Gastrocnemius medialis (tissue), 4 donors: ENCODE measurements at regions not wholly inside any gene's neighbourhood (a gene's known extent, or its start where the extent isn't known, plus 50 kb on each side); places are given as distances from the start of the nearest gene placed in this dataset.

Source experiments
- ATAC-seq, 2 donors: fragments of 150-250 bp; one replicate each; pipeline ENCODE4 v1.9.1; 2016
- DNase-seq, 2 donors: peaks; one replicate each; pipeline ENCODE4 v3.0.0-alpha.2; 2019
- H3K27ac ChIP-seq, 4 donors: fragments of 200-600 bp; sonication (generic); 1 replicate in 1 of 4; 2 replicates in 3 of 4; pipeline ENCODE4 v1.5.1; 2016 to 2018; ENCODE audit warnings: mild to moderate bottlenecking in 2 of 4, moderate library complexity in 1 of 4
- H3K27me3 ChIP-seq, 3 donors: fragments of 200-600 bp; sonication (generic) in 2 of 3; 1 replicate in 1 of 3; 2 replicates in 2 of 3; pipeline versions ENCODE4 v1.5.1 to v1.6.0; 2016 to 2019; ENCODE audit warnings: mild to moderate bottlenecking in 1 of 3, moderate library complexity in 1 of 3
- H3K36me3 ChIP-seq, 2 donors: fragments of 200-600 bp; sonication (generic) in 1 of 2; one replicate each; pipeline ENCODE4 v1.5.1; 2017 to 2018
- H3K4me1 ChIP-seq, 2 donors: fragments of 200-600 bp; sonication (generic) in 1 of 2; one replicate each; pipeline ENCODE4 v1.5.1; 2016 to 2017; ENCODE audit warnings: mild to moderate bottlenecking in 2 of 2
- H3K4me3 ChIP-seq, 4 donors: fragments of 200-600 bp; sonication (generic) in 3 of 4; 1 replicate in 1 of 4; 2 replicates in 3 of 4; pipeline ENCODE4 v1.5.1; 2016 to 2019; ENCODE audit warnings: mild to moderate bottlenecking in 2 of 4
- H3K9me3 ChIP-seq, 3 donors: fragments of 200-600 bp; sonication (generic) in 2 of 3; 1 replicate in 1 of 3; 2 replicates in 2 of 3; pipeline ENCODE4 v1.5.1; 2016 to 2019
- POLR2A ChIP-seq, 2 donors: fragments of 450-650 bp; IDR thresholded peaks; one replicate each; pipeline ENCODE4 v1.6.1; 2017; ENCODE audit warnings: antibody characterized with exemption in 2 of 2, mild to moderate bottlenecking in 2 of 2, moderate library complexity in 2 of 2
- in situ Hi-C, 4 donors: fragments of 200-750 bp; cut with MboI; loops; one replicate each; pipeline versions ENCODE4 v1.15.0 to v1.8.0; 2017; ENCODE audit warnings: low sequenced_read_pairs in 4 of 4
- intact Hi-C: fragments of 100-400 bp; cut with DNase I; formaldehyde crosslinking; loops from one replicate; pipeline ENCODE4 v1.15.1; 2023; ENCODE audit warnings: low total_unique reads
- TF ChIP-seq, protein P1 (sequence below), 5 experiments: fragments of 450-650 bp in 3 of 5; fragments of 200-600 bp in 2 of 5; sonication (generic) in 2 of 5; IDR thresholded peaks in 4 of 5; conservative IDR thresholded peaks in 1 of 5; 1 replicate in 4 of 5; 2 replicates in 1 of 5; pipeline ENCODE4 v1.5.1; 2016 to 2019; ENCODE audit warnings: antibody characterized with exemption in 5 of 5, mild to moderate bottlenecking in 3 of 5, moderate library complexity in 3 of 5

DNA sequence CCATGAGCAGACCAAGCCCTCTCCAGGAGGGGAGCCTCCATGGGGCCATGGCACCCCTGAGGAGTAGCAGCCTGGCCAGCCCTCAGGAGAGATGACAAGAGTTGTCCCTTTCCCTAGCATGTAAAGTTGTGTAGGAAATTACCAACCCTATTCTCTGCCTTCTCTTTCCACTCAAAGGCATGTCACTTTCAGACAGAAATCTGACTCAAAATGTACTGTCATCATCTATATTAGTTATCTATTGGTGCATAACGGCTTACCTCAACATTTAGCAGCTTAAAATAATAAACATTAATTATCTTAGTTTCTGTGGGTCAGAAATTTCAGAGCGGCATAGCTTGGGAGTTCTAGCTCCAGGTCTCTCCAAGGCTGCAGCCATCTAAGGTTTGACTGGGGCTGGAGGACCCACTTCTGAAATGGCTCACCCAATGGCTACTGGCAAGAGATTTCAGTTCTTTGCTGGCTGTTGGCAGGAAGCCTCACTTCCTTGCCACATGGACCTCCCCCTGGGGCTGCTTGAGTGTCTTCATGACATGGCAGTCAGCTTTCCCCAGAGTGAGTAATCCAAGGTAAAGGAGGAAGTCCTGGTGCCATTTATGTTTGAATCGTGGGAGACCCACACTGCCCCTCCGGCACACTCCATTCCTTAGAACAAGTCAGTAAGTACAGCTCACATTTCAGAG is 632.3 kb downstream of the CCDC171 start:
- no peak for ATAC-seq
- no peaks in the 10 kb centered on the region for H3K27me3 ChIP-seq
- no peak for DNase-seq
- TF ChIP-seq, protein P1, sequence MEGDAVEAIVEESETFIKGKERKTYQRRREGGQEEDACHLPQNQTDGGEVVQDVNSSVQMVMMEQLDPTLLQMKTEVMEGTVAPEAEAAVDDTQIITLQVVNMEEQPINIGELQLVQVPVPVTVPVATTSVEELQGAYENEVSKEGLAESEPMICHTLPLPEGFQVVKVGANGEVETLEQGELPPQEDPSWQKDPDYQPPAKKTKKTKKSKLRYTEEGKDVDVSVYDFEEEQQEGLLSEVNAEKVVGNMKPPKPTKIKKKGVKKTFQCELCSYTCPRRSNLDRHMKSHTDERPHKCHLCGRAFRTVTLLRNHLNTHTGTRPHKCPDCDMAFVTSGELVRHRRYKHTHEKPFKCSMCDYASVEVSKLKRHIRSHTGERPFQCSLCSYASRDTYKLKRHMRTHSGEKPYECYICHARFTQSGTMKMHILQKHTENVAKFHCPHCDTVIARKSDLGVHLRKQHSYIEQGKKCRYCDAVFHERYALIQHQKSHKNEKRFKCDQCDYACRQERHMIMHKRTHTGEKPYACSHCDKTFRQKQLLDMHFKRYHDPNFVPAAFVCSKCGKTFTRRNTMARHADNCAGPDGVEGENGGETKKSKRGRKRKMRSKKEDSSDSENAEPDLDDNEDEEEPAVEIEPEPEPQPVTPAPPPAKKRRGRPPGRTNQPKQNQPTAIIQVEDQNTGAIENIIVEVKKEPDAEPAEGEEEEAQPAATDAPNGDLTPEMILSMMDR (IDR thresholded peaks at IDR 0.05 in 4 of 5, conservative IDR thresholded peaks at IDR 0.05 in 1 of 5): no peak
- no peak for TF ChIP-seq POLR2A (IDR thresholded peaks at IDR 0.05)
- no peaks in the 10 kb centered on the region for H3K36me3 ChIP-seq
- no peaks in the 10 kb centered on the region for H3K4me1 ChIP-seq
- H3K27ac ChIP-seq: no peak overlapping the region
- H3K9me3 ChIP-seq: no peaks in the 10 kb centered on the region
- in situ Hi-C loops (loop anchor here in 1 of 4 donors (25.0 kb wide), 1 partner anchor 352 kb away; no protein-coding TSS in a partner anchor), intact Hi-C loops (no loop called here)
- H3K4me3 ChIP-seq: no peak overlapping the region

DNA sequence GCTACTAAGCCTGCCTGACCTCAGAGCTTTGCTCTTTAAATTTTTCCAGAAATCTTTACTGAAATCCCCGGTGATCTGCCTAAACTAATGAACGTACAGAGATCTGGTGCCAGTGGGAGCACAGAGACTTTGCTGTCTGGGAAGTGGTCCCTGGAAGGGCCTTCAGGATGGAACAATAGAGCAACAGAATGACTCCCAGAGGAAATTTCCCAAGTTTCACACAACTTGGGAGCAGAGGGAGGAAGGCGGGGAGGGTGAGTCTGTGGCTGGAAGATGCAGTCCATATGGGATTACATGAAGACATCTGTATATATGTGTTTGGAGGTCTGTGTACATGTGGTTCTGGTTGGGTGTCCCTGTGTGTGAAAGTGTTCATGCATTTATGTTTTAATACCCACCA is 638.3 kb downstream of the CCDC171 start:
- DNase-seq: no peak
- no peaks in the 10 kb centered on the region for H3K9me3 ChIP-seq
- H3K4me3 ChIP-seq: no peak overlapping the region
- H3K36me3 ChIP-seq: no peaks in the 10 kb centered on the region
- H3K4me1 ChIP-seq: peaks cover 3% of the 10 kb centered on the region in 2 donors
- TF ChIP-seq POLR2A (IDR thresholded peaks at IDR 0.05): no peak
- TF ChIP-seq, protein P1 (IDR thresholded peaks at IDR 0.05 in 4 of 5, conservative IDR thresholded peaks at IDR 0.05 in 1 of 5): no peak
- intact Hi-C loops (loop anchor here (10.0 kb wide), 4 partner anchors 534 to 1274 kb away; no protein-coding TSS in a partner anchor), in situ Hi-C loops (loop anchor here in 1 of 4 donors (25.0 kb wide), 1 partner anchor 346 kb away; no protein-coding TSS in a partner anchor)
- no peak for ATAC-seq
- H3K27me3 ChIP-seq: no peaks in the 10 kb centered on the region
- H3K27ac ChIP-seq: no peak overlapping the region

DNA sequence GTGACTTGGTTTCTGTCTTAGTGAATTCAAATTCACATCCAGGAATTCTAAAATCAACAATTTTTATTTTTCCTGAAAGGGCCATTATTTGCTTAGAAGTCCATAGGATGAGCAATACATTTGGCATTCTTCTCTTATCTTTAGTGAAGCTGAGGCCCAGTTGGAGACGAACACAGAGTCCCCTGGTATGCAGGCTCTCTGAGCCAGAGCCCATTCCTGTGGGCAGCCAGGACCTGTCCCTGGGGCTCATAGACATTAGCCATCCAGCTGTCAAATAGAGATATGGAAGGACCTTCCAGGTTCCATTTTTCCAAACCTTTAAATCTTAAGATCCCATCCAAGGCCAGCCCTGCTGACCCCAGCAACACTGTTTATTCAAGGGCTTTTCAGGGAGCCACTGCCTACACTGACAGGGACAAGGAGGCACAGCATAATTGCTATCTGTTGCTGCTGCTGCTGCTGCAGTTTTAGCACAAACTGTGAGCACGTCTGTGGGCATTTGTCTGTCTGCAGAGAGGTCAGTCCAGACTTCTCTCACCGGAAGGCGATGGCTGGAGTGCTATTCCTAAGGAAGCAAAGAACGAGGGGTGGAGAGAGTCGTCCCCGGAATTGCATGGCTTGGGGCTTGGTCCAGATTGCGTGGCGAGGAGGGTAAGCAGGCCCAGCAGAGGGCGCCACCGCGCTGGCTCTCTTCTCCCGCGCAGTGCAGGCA is 639.0 kb downstream of the CCDC171 start:
- no peak for TF ChIP-seq POLR2A (IDR thresholded peaks at IDR 0.05)
- TF ChIP-seq, protein P1 (IDR thresholded peaks at IDR 0.05 in 4 of 5, conservative IDR thresholded peaks at IDR 0.05 in 1 of 5): peak; percentile 16 to 78 (median 70)
- H3K4me1 ChIP-seq: peaks cover 3% of the 10 kb centered on the region in 2 donors
- peak; percentile 66 to 68 for ATAC-seq
- H3K27me3 ChIP-seq: no peaks in the 10 kb centered on the region
- no peaks in the 10 kb centered on the region for H3K9me3 ChIP-seq
- no peak overlapping the region for H3K27ac ChIP-seq
- intact Hi-C loops (loop anchor here (10.0 kb wide), 4 partner anchors 533 to 1273 kb away; no protein-coding TSS in a partner anchor), in situ Hi-C loops (loop anchor here in 1 of 4 donors (25.0 kb wide), 1 partner anchor 345 kb away; no protein-coding TSS in a partner anchor)
- no peaks in the 10 kb centered on the region for H3K36me3 ChIP-seq
- peak; percentile 28 to 55 for DNase-seq
- no peak overlapping the region for H3K4me3 ChIP-seq

DNA sequence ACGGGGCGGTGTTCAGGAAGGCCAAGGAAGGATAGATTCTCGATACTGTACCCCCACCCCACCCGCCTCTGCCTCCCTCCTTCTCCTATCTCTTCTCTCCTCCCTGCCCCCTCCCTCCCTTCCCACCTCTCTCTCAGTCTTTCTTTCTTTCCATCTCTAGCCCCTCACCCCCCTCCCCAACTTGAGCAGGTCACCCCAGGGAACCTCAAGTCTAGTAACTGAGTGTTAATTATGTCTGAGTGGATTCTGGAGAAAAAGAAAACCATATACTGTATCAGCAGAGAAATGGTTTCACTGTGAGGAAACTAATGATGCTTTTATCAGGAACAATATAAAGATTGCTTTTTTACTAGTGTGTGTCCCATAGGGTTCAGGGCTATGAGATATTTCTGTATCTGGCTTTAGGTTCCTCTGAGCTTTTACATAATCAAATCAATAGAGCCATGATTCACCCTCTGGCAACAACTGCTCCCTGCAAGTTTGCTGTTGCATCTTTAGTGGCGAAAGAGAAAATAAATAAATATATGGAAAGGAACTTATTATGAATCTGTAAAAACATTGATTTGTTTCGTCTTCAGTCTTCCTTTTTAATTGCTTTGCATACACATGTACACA is 639.7 kb downstream of the CCDC171 start:
- H3K36me3 ChIP-seq: no peaks in the 10 kb centered on the region
- intact Hi-C loops: loop anchor here (10.0 kb wide), 4 partner anchors 532 to 1272 kb away; no protein-coding TSS in a partner anchor
- no peak for DNase-seq
- no peak for TF ChIP-seq POLR2A (IDR thresholded peaks at IDR 0.05)
- TF ChIP-seq, protein P1 (IDR thresholded peaks at IDR 0.05 in 4 of 5, conservative IDR thresholded peaks at IDR 0.05 in 1 of 5): no peak
- H3K4me1 ChIP-seq: peaks cover 3% of the 10 kb centered on the region in 2 donors
- H3K4me3 ChIP-seq: no peak overlapping the region
- no peak overlapping the region for H3K27ac ChIP-seq
- H3K27me3 ChIP-seq: no peaks in the 10 kb centered on the region
- no peak for ATAC-seq
- in situ Hi-C loops: loop anchor here in 1 of 4 donors (25.0 kb wide), 1 partner anchor 345 kb away; no protein-coding TSS in a partner anchor
- H3K9me3 ChIP-seq: no peaks in the 10 kb centered on the region
